ENCODE measurements at regions not wholly inside any gene's neighbourhood (a gene's known extent, or its start where the extent isn't known, plus 50 kb on each side); places are given as distances from the start of the nearest gene placed in this dataset.
"Not testable (repeated sequence)": the region's sequence is repeated elsewhere in the genome, so short reads cannot be mapped to it uniquely, and the experiment has no call there.

- TF ChIP-seq CTCF (IDR thresholded peaks at IDR 0.05; ENCODE audit: extremely low read depth, insufficient read depth, missing control alignments), result no peak
- DNase-seq (ENCODE audit: low spot score), result no peak
- in situ Hi-C loops (cut with MboI; ENCODE audit: low pct_unique_long_range_greater_than_20kb, low sequenced_read_pairs, unreplicated experiment), result no loop called here
These were observed 925.6 kb upstream of the CELF4 start for GRCh38 chr18:38491195-38491594.

GRCh38 chr18:38489721-38490120 is 924.1 kb upstream of the CELF4 start:
- DNase-seq (ENCODE audit: low spot score); in situ Hi-C loops (cut with MboI; ENCODE audit: low pct_unique_long_range_greater_than_20kb, low sequenced_read_pairs, unreplicated experiment): not testable (repeated sequence)

GRCh38 chr18:38487521-38487920 is 921.9 kb upstream of the CELF4 start:
- in situ Hi-C loops (cut with MboI; ENCODE audit: low pct_unique_long_range_greater_than_20kb, low sequenced_read_pairs, unreplicated experiment), result no loop called here
- TF ChIP-seq CTCF (IDR thresholded peaks at IDR 0.05; ENCODE audit: extremely low read depth, insufficient read depth, missing control alignments), result no peak
- no peak for DNase-seq (ENCODE audit: low spot score)

- no peak for DNase-seq (ENCODE audit: low spot score)
- TF ChIP-seq CTCF (IDR thresholded peaks at IDR 0.05; ENCODE audit: extremely low read depth, insufficient read depth, missing control alignments), result no peak
- in situ Hi-C loops (cut with MboI; ENCODE audit: low pct_unique_long_range_greater_than_20kb, low sequenced_read_pairs, unreplicated experiment), result no loop called here
These were observed 917.7 kb upstream of the CELF4 start for GRCh38 chr18:38483326-38483725.

GRCh38 chr18:38481576-38481975 is 916.0 kb upstream of the CELF4 start:
- in situ Hi-C loops (cut with MboI; ENCODE audit: low pct_unique_long_range_greater_than_20kb, low sequenced_read_pairs, unreplicated experiment), result no loop called here
- no peak for DNase-seq (ENCODE audit: low spot score)
- no peak for TF ChIP-seq CTCF (IDR thresholded peaks at IDR 0.05; ENCODE audit: extremely low read depth, insufficient read depth, missing control alignments)

- in situ Hi-C loops (cut with MboI; ENCODE audit: low pct_unique_long_range_greater_than_20kb, low sequenced_read_pairs, unreplicated experiment), result no loop called here
- TF ChIP-seq CTCF (IDR thresholded peaks at IDR 0.05; ENCODE audit: extremely low read depth, insufficient read depth, missing control alignments), result no peak
- DNase-seq (ENCODE audit: low spot score), result no peak
These were observed 910.1 kb upstream of the CELF4 start for GRCh38 chr18:38475686-38476085.

GRCh38 chr18:38473535-38473934 is 907.9 kb upstream of the CELF4 start:
- no peak for TF ChIP-seq CTCF (IDR thresholded peaks at IDR 0.05; ENCODE audit: extremely low read depth, insufficient read depth, missing control alignments)
- no peak for DNase-seq (ENCODE audit: low spot score)
- in situ Hi-C loops (cut with MboI; ENCODE audit: low pct_unique_long_range_greater_than_20kb, low sequenced_read_pairs, unreplicated experiment), result no loop called here
